ENCODE measurements at regions not wholly inside any gene's neighbourhood (a gene's known extent, or its start where the extent isn't known, plus 50 kb on each side); places are given as distances from the start of the nearest gene placed in this dataset.
A peak's percentile ranks its signal among the peaks of the same experiment; 100 is the strongest.

GRCh38 chr10:43865265-43866135, 216.8 kb upstream of the ZNF32 start:
- H3K27ac ChIP-seq (ENCODE audit: low read depth in 2 of 2, low read length in 1 of 2), result no peak overlapping the region
- WGBS, 2 donors, result 66% methylated on average over 13 of the region's 13 CpGs

GRCh38 chr10:43864656-43865055, 216.0 kb upstream of the ZNF32 start:
- Histone ChIP-seq H3K4me1 (ENCODE audit: control insufficient read depth in 2 of 2, insufficient read depth in 2 of 2, low read length in 1 of 2) (peaks cover 3 to 10% of the 10 kb centered on the region in 2 donors), H3K36me3 (ENCODE audit: control insufficient read depth in 2 of 2, insufficient read depth in 2 of 2, low read length in 1 of 2) (no peaks in the 10 kb centered on the region), H3K27ac (ENCODE audit: low read depth in 2 of 2, low read length in 1 of 2) (no peak overlapping the region), H3K9me3 (ENCODE audit: control insufficient read depth in 2 of 2, insufficient read depth in 1 of 2, low read depth in 1 of 2, low read length in 1 of 2) (no peaks in the 10 kb centered on the region), H3K27me3 (ENCODE audit: control insufficient read depth in 1 of 2, insufficient read depth in 2 of 2, low read length in 2 of 2) (no peaks in the 10 kb centered on the region), H3K4me3 (ENCODE audit: low read depth in 1 of 2, low read length in 2 of 2) (no peak overlapping the region)
- WGBS, 2 donors, result 94 to 95% methylated on average over 6 of the region's 6 CpGs

More at GRCh38 chr10:43865265-43866135, 216.8 kb upstream of the ZNF32 start:
- Histone ChIP-seq H3K36me3 (ENCODE audit: control insufficient read depth in 2 of 2, insufficient read depth in 2 of 2, low read length in 1 of 2) (no peaks in the 10 kb centered on the region), H3K9me3 (ENCODE audit: control insufficient read depth in 2 of 2, insufficient read depth in 1 of 2, low read depth in 1 of 2, low read length in 1 of 2) (no peaks in the 10 kb centered on the region), H3K4me3 (ENCODE audit: low read depth in 1 of 2, low read length in 2 of 2) (no peak overlapping the region), H3K4me1 (ENCODE audit: control insufficient read depth in 2 of 2, insufficient read depth in 2 of 2, low read length in 1 of 2) (peaks cover 3 to 10% of the 10 kb centered on the region in 2 donors), H3K27me3 (ENCODE audit: control insufficient read depth in 1 of 2, insufficient read depth in 2 of 2, low read length in 2 of 2) (no peaks in the 10 kb centered on the region)

- H3K36me3 ChIP-seq (ENCODE audit: control insufficient read depth in 2 of 2, insufficient read depth in 2 of 2, low read length in 1 of 2), result no peaks in the 10 kb centered on the region
- H3K4me3 ChIP-seq (ENCODE audit: low read depth in 1 of 2, low read length in 2 of 2), result no peak overlapping the region
- peaks cover 3 to 10% of the 10 kb centered on the region in 2 donors for H3K4me1 ChIP-seq (ENCODE audit: control insufficient read depth in 2 of 2, insufficient read depth in 2 of 2, low read length in 1 of 2)
- WGBS, 2 donors, result 67 to 75% methylated on average over 8 of the region's 8 CpGs
- no peaks in the 10 kb centered on the region for H3K27me3 ChIP-seq (ENCODE audit: control insufficient read depth in 1 of 2, insufficient read depth in 2 of 2, low read length in 2 of 2)
- peak overlapping the region; percentile 55 to 61 for H3K27ac ChIP-seq (ENCODE audit: low read depth in 2 of 2, low read length in 1 of 2)
- no peaks in the 10 kb centered on the region for H3K9me3 ChIP-seq (ENCODE audit: control insufficient read depth in 2 of 2, insufficient read depth in 1 of 2, low read depth in 1 of 2, low read length in 1 of 2)
These were observed 215.3 kb upstream of the ZNF32 start for GRCh38 chr10:43863859-43864591.

GRCh38 chr10:43863270-43863669, 214.6 kb upstream of the ZNF32 start:
- Histone ChIP-seq H3K36me3 (ENCODE audit: control insufficient read depth in 2 of 2, insufficient read depth in 2 of 2, low read length in 1 of 2) (no peaks in the 10 kb centered on the region), H3K4me1 (ENCODE audit: control insufficient read depth in 2 of 2, insufficient read depth in 2 of 2, low read length in 1 of 2) (peaks cover 3 to 10% of the 10 kb centered on the region in 2 donors), H3K4me3 (ENCODE audit: low read depth in 1 of 2, low read length in 2 of 2) (no peak overlapping the region), H3K27ac (ENCODE audit: low read depth in 2 of 2, low read length in 1 of 2) (peak overlapping the region; percentile 4 to 61), H3K9me3 (ENCODE audit: control insufficient read depth in 2 of 2, insufficient read depth in 1 of 2, low read depth in 1 of 2, low read length in 1 of 2) (no peaks in the 10 kb centered on the region), H3K27me3 (ENCODE audit: control insufficient read depth in 1 of 2, insufficient read depth in 2 of 2, low read length in 2 of 2) (no peaks in the 10 kb centered on the region)
- WGBS, 2 donors, result 94 to 96% methylated on average over 9 of the region's 9 CpGs

DNA sequence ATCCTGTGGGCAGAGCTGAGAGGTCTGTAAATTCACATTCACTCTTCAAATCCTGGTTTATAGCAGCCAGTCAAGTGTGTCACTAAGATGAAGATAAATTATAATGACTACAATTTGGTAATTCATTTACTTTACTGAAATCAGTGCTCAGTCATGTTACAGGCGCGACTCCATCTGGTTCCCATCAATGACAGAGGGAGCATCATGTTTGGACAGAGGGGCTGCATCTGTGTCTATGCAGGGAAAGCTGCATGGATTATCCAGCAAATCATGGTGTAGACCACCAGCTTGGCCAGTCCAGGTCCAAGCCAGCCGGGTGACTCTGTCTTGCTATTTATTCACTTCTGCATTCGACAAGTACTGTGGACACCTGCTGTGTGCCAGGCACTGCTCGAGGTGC, 214.1 kb upstream of the ZNF32 start:
- H3K4me1 ChIP-seq (ENCODE audit: control insufficient read depth in 2 of 2, insufficient read depth in 2 of 2, low read length in 1 of 2), result peaks cover 3 to 10% of the 10 kb centered on the region in 2 donors
- H3K9me3 ChIP-seq (ENCODE audit: control insufficient read depth in 2 of 2, insufficient read depth in 1 of 2, low read depth in 1 of 2, low read length in 1 of 2), result no peaks in the 10 kb centered on the region
- H3K36me3 ChIP-seq (ENCODE audit: control insufficient read depth in 2 of 2, insufficient read depth in 2 of 2, low read length in 1 of 2), result no peaks in the 10 kb centered on the region
- no peaks in the 10 kb centered on the region for H3K27me3 ChIP-seq (ENCODE audit: control insufficient read depth in 1 of 2, insufficient read depth in 2 of 2, low read length in 2 of 2)
- H3K4me3 ChIP-seq (ENCODE audit: low read depth in 1 of 2, low read length in 2 of 2), result no peak overlapping the region
- 89 to 90% methylated on average over 5 of the region's 5 CpGs for WGBS, 2 donors
- H3K27ac ChIP-seq (ENCODE audit: low read depth in 2 of 2, low read length in 1 of 2), result no peak overlapping the region

DNA sequence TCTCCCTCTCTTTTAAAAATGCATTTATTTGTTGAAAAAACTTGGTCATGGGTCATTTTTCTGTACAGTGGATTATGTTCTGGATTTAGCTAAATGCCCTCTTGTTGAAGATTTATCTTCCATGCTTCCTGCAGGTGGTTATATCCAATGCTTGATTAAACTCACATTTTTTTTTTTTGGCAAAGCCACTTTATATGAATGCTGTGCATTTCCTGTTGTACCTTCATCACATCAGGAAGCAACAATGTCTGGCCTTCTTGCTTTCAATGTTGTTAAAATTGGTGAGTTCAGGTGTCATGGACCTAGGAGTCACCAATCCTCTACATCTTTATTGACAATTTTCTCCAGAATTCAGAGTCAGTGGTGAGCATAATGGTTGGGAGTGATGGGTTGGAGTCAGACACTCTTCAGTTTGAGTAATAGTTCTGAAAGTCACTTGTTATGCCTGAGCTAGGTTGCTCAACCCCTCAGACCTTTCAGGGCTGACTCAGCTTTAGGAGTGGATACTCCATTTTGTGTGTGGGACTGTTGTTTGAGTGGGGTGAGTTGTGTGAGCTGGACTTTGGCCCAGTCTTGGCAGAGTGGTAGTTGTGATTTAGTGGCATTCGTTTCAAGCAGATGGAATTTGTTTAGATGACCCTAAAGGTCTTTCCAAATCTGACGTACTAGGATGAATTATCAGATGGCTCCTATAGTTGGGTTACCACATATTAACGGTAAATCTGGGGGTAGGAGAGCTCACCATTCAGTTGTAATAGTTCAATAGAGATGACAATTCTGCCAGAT, 213.5 kb upstream of the ZNF32 start:
- no peaks in the 10 kb centered on the region for H3K9me3 ChIP-seq (ENCODE audit: control insufficient read depth in 2 of 2, insufficient read depth in 1 of 2, low read depth in 1 of 2, low read length in 1 of 2)
- no peak overlapping the region for H3K27ac ChIP-seq (ENCODE audit: low read depth in 2 of 2, low read length in 1 of 2)
- H3K4me1 ChIP-seq (ENCODE audit: control insufficient read depth in 2 of 2, insufficient read depth in 2 of 2, low read length in 1 of 2), result peaks cover 3 to 10% of the 10 kb centered on the region in 2 donors
- no peak overlapping the region for H3K4me3 ChIP-seq (ENCODE audit: low read depth in 1 of 2, low read length in 2 of 2)
- no peaks in the 10 kb centered on the region for H3K36me3 ChIP-seq (ENCODE audit: control insufficient read depth in 2 of 2, insufficient read depth in 2 of 2, low read length in 1 of 2)
- 62 to 65% methylated on average over 3 of the region's 3 CpGs for WGBS, 2 donors
- H3K27me3 ChIP-seq (ENCODE audit: control insufficient read depth in 1 of 2, insufficient read depth in 2 of 2, low read length in 2 of 2), result no peaks in the 10 kb centered on the region

DNA sequence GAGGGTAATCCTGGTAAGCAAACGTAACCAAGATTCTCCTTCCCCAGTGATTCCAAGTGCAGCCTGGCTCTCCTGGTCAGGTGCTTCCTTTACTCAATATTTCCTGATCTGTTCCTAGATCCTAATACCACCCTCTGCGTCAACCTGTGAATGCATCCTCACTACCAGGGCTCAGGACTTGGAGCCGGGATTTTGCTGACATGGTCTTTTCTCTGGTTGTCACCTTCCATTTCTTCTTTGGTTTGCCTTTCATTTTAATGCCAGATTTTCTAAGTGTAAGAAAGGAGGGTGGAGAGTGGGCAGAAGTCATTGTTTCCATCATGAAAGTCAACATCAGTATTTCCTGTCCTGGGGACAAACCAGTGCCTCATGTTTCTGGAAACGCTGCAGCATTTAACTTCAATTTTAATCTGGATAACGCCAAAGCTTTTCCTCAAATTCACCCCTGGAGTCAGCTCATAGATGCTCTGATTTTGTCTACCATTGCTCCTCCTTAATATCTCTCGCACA, 210.4 kb upstream of the ZNF32 start:
- Histone ChIP-seq H3K9me3 (ENCODE audit: control insufficient read depth in 2 of 2, insufficient read depth in 1 of 2, low read depth in 1 of 2, low read length in 1 of 2) (no peaks in the 10 kb centered on the region), H3K27me3 (ENCODE audit: control insufficient read depth in 1 of 2, insufficient read depth in 2 of 2, low read length in 2 of 2) (no peaks in the 10 kb centered on the region), H3K27ac (ENCODE audit: low read depth in 2 of 2, low read length in 1 of 2) (no peak overlapping the region), H3K4me3 (ENCODE audit: low read depth in 1 of 2, low read length in 2 of 2) (no peak overlapping the region), H3K4me1 (ENCODE audit: control insufficient read depth in 2 of 2, insufficient read depth in 2 of 2, low read length in 1 of 2) (peaks cover under 1 to 4% of the 10 kb centered on the region in 2 donors), H3K36me3 (ENCODE audit: control insufficient read depth in 2 of 2, insufficient read depth in 2 of 2, low read length in 1 of 2) (no peaks in the 10 kb centered on the region)
- 77 to 86% methylated on average over 6 of the region's 6 CpGs for WGBS, 2 donors

GRCh38 chr10:43857931-43858315, 209.2 kb upstream of the ZNF32 start:
- Histone ChIP-seq H3K27me3 (ENCODE audit: control insufficient read depth in 1 of 2, insufficient read depth in 2 of 2, low read length in 2 of 2) (no peaks in the 10 kb centered on the region), H3K4me1 (ENCODE audit: control insufficient read depth in 2 of 2, insufficient read depth in 2 of 2, low read length in 1 of 2) (peaks cover 0 to 2% of the 10 kb centered on the region in 2 donors), H3K9me3 (ENCODE audit: control insufficient read depth in 2 of 2, insufficient read depth in 1 of 2, low read depth in 1 of 2, low read length in 1 of 2) (no peaks in the 10 kb centered on the region), H3K4me3 (ENCODE audit: low read depth in 1 of 2, low read length in 2 of 2) (no peak overlapping the region), H3K36me3 (ENCODE audit: control insufficient read depth in 2 of 2, insufficient read depth in 2 of 2, low read length in 1 of 2) (no peaks in the 10 kb centered on the region), H3K27ac (ENCODE audit: low read depth in 2 of 2, low read length in 1 of 2) (no peak overlapping the region)
- 74 to 91% methylated on average over 3 of the region's 3 CpGs for WGBS, 2 donors

GRCh38 chr10:43857206-43857930, 208.7 kb upstream of the ZNF32 start:
- no peak overlapping the region for H3K27ac ChIP-seq (ENCODE audit: low read depth in 2 of 2, low read length in 1 of 2)
- WGBS, 2 donors, result 75% methylated on average over 6 of the region's 6 CpGs
- H3K9me3 ChIP-seq (ENCODE audit: control insufficient read depth in 2 of 2, insufficient read depth in 1 of 2, low read depth in 1 of 2, low read length in 1 of 2), result no peaks in the 10 kb centered on the region
- no peaks in the 10 kb centered on the region for H3K27me3 ChIP-seq (ENCODE audit: control insufficient read depth in 1 of 2, insufficient read depth in 2 of 2, low read length in 2 of 2)
- no peak overlapping the region for H3K4me3 ChIP-seq (ENCODE audit: low read depth in 1 of 2, low read length in 2 of 2)
- no peaks in the 10 kb centered on the region for H3K4me1 ChIP-seq (ENCODE audit: control insufficient read depth in 2 of 2, insufficient read depth in 2 of 2, low read length in 1 of 2)
- no peaks in the 10 kb centered on the region for H3K36me3 ChIP-seq (ENCODE audit: control insufficient read depth in 2 of 2, insufficient read depth in 2 of 2, low read length in 1 of 2)
